Trophoblast cell (in vitro differentiated cells and primary cell): ENCODE measurements at regions not wholly inside any gene's neighbourhood (a gene's known extent, or its start where the extent isn't known, plus 50 kb on each side); places are given as distances from the start of the nearest gene placed in this dataset.
A peak's percentile ranks its signal among the peaks of the same experiment; 100 is the strongest.

ENCODE experiments used
- DNase-seq, 2 donors: peaks; one replicate each; pipeline ENCODE4 v3.0.0-alpha.2; 2016
- H2AFZ ChIP-seq: 2 replicates; pipeline ENCODE4 v1.6.1; 2013; ENCODE audit warnings: low read length, moderate library complexity, mild to moderate bottlenecking; ENCODE audit not compliant: insufficient read depth, poor library complexity
- H2AK5ac ChIP-seq: 2 replicates; pipeline ENCODE4 v1.6.1; 2013; ENCODE audit warnings: mild to moderate bottlenecking, low read length
- H2BK120ac ChIP-seq: 2 replicates; pipeline ENCODE4 v1.6.1; 2013; ENCODE audit warnings: low read length, mild to moderate bottlenecking, moderate library complexity; ENCODE audit not compliant: insufficient read depth, poor library complexity
- H2BK12ac ChIP-seq: 2 replicates; pipeline ENCODE4 v1.6.1; 2013; ENCODE audit warnings: mild to moderate bottlenecking, low read length, moderate library complexity
- H2BK5ac ChIP-seq: 2 replicates; pipeline ENCODE4 v1.6.1; 2013; ENCODE audit warnings: low read length, low read depth, moderate library complexity, mild to moderate bottlenecking; ENCODE audit not compliant: poor library complexity
- H3K14ac ChIP-seq: 2 replicates; pipeline ENCODE4 v1.6.1; 2013; ENCODE audit warnings: mild to moderate bottlenecking, low read length
- H3K18ac ChIP-seq: 2 replicates; pipeline ENCODE4 v1.6.1; 2013; ENCODE audit warnings: mild to moderate bottlenecking, low read length
- H3K23ac ChIP-seq: 2 replicates; pipeline ENCODE4 v1.6.1; 2013; ENCODE audit warnings: low read length
- H3K27ac ChIP-seq: 2 replicates; pipeline ENCODE4 v1.5.1; 2013; ENCODE audit warnings: low read depth, mild to moderate bottlenecking, inconsistent platforms, low read length, moderate library complexity
- H3K27me3 ChIP-seq: 2 replicates; pipeline ENCODE4 v1.6.1; 2013; ENCODE audit warnings: inconsistent platforms, mild to moderate bottlenecking, low read length, moderate library complexity; ENCODE audit not compliant: insufficient read depth
- H3K36me3 ChIP-seq, 2 experiments: 1 replicate in 1 of 2; 2 replicates in 1 of 2; pipeline ENCODE4 v1.6.1; 2013; ENCODE audit warnings: low read length in 2 of 2, mild to moderate bottlenecking in 2 of 2, moderate library complexity in 1 of 2; ENCODE audit not compliant: insufficient read depth in 2 of 2, control insufficient read depth in 1 of 2
- H3K4ac ChIP-seq: 2 replicates; pipeline ENCODE4 v1.6.1; 2013; ENCODE audit warnings: low read depth, mild to moderate bottlenecking, low read length, moderate library complexity
- H3K4me1 ChIP-seq, 2 experiments: 1 replicate in 1 of 2; 2 replicates in 1 of 2; pipeline ENCODE4 v1.6.1; 2013; ENCODE audit warnings: low read length in 2 of 2, mild to moderate bottlenecking in 2 of 2, moderate library complexity in 1 of 2; ENCODE audit not compliant: insufficient read depth in 2 of 2, control insufficient read depth in 1 of 2
- H3K4me2 ChIP-seq: 2 replicates; pipeline ENCODE4 v1.6.1; 2013; ENCODE audit warnings: inconsistent platforms, mild to moderate bottlenecking, low read length, moderate library complexity
- H3K4me3 ChIP-seq: 2 replicates; pipeline ENCODE4 v1.5.1; 2013; ENCODE audit warnings: mild to moderate bottlenecking, low read depth, low read length, inconsistent platforms
- H3K79me1 ChIP-seq: one replicate; pipeline ENCODE4 v1.6.1; 2013; ENCODE audit warnings: low read length
- H3K79me2 ChIP-seq: 2 replicates; pipeline ENCODE4 v1.6.1; 2013; ENCODE audit warnings: low read length, mild to moderate bottlenecking; ENCODE audit not compliant: control insufficient read depth, insufficient read depth, poor library complexity
- H3K9ac ChIP-seq: 2 replicates; pipeline ENCODE4 v1.6.1; 2013; ENCODE audit warnings: mild to moderate bottlenecking, low read length
- H3K9me3 ChIP-seq: 2 replicates; pipeline ENCODE4 v1.6.1; 2013; ENCODE audit warnings: low read depth, mild to moderate bottlenecking, control low read depth, inconsistent platforms, low read length; ENCODE audit not compliant: insufficient read depth
- H4K12ac ChIP-seq: 2 replicates; pipeline ENCODE4 v1.6.1; 2013; ENCODE audit warnings: low read depth, mild to moderate bottlenecking, low read length, moderate library complexity
- H4K8ac ChIP-seq: 2 replicates; pipeline ENCODE4 v1.6.1; 2013; ENCODE audit warnings: low read depth, mild to moderate bottlenecking, low read length, moderate library complexity
- H4K91ac ChIP-seq: one replicate; pipeline ENCODE4 v1.6.1; 2013; ENCODE audit warnings: low read depth, mild to moderate bottlenecking, low read length, moderate library complexity
- WGBS: extraction: QIAGEN DNeasy Blood & Tissue Kit; methylation state at CpG from one replicate; pipeline ENCODE4 v1.1.7; 2013; ENCODE audit warnings: missing lambda C conversion rate; ENCODE audit not compliant: insufficient read length, insufficient coverage; ENCODE audit errors: extremely low coverage; 5-methylcytosine and 5-hydroxymethylcytosine counted together

DNA sequence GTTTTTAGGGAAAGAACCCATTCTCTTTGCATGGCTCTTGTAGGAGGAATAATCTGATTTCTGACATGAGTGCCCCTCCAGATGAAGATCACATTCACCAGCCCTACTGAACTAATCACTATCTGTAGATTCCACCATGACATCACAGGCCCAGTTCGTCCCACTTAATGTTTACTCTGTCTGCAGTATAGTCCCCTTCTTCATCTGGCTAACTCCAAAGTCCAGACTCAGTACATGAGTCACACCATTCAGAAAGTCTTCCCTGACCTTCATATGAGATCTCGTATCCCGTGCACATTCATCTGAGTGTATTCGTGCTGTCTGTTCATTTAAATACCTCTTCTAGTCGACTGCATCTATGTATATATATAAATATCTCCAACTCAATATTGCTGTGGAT lies 366.5 kb upstream of the AKR1E2 start:
- Histone ChIP-seq H3K79me1 (no peaks in the 10 kb centered on the region), H4K91ac (no peak overlapping the region), H3K4ac (no peak overlapping the region), H3K9me3 (no peaks in the 10 kb centered on the region), H3K4me3 (no peak overlapping the region), H3K27me3 (no peaks in the 10 kb centered on the region), H2AK5ac (no peak overlapping the region), H2BK120ac (no peak overlapping the region), H2BK12ac (no peak overlapping the region), H2AFZ (no peak overlapping the region), H3K36me3 (no peaks in the 10 kb centered on the region), H3K14ac (no peak overlapping the region), H3K18ac (no peak overlapping the region), H3K27ac (no peak overlapping the region), H4K12ac (no peak overlapping the region), H3K4me2 (no peak overlapping the region), H2BK5ac (no peak overlapping the region), H3K79me2 (no peaks in the 10 kb centered on the region), H3K23ac (no peak overlapping the region), H3K4me1 (no peaks in the 10 kb centered on the region), H4K8ac (no peak overlapping the region), H3K9ac (no peak overlapping the region)
- DNase-seq, result no peak
- no CpG with 5 or more reads among the region's 5 CpGs for WGBS

DNA sequence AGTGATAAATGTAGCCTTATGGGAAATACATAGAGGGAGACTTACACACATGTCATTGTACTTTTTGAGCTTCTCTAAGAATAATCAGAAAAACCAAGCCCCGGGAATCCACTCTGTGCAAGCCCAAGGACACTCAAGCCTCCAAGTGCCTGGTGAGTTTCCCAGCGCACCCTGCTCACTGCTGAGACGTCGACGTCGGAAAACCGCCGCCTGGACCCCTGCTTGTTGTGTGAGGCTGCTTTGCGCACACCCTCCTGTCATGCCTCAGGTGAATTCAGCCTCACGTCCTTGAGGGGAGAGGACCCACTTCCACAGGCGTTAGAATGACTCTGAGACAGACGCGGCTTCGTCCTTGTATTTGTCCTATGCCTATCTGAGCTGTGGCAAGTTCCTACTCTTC lies 368.4 kb upstream of the AKR1E2 start:
- no CpG with 5 or more reads among the region's 14 CpGs for WGBS
- no peak overlapping the region for H3K9ac ChIP-seq
- no peak overlapping the region for H4K12ac ChIP-seq
- H2BK12ac ChIP-seq, result no peak overlapping the region
- H3K4me1 ChIP-seq, result peaks cover 0 to 2% of the 10 kb centered on the region in 2 experiments
- H3K79me2 ChIP-seq, result no peaks in the 10 kb centered on the region
- H3K27ac ChIP-seq, result no peak overlapping the region
- no peaks in the 10 kb centered on the region for H3K9me3 ChIP-seq
- no peaks in the 10 kb centered on the region for H3K79me1 ChIP-seq
- peak overlapping the region; percentile 20 for H2BK120ac ChIP-seq
- H2BK5ac ChIP-seq, result no peak overlapping the region
- no peak overlapping the region for H3K14ac ChIP-seq
- no peaks in the 10 kb centered on the region for H3K27me3 ChIP-seq
- H3K23ac ChIP-seq, result no peak overlapping the region
- H3K4me3 ChIP-seq, result no peak overlapping the region
- no peaks in the 10 kb centered on the region for H3K36me3 ChIP-seq
- no peak overlapping the region for H3K4ac ChIP-seq
- H2AK5ac ChIP-seq, result no peak overlapping the region
- no peak overlapping the region for H3K4me2 ChIP-seq
- no peak overlapping the region for H4K8ac ChIP-seq
- no peak for DNase-seq
- H4K91ac ChIP-seq, result peak overlapping the region; percentile 35
- no peak overlapping the region for H3K18ac ChIP-seq
- H2AFZ ChIP-seq, result no peak overlapping the region

DNA sequence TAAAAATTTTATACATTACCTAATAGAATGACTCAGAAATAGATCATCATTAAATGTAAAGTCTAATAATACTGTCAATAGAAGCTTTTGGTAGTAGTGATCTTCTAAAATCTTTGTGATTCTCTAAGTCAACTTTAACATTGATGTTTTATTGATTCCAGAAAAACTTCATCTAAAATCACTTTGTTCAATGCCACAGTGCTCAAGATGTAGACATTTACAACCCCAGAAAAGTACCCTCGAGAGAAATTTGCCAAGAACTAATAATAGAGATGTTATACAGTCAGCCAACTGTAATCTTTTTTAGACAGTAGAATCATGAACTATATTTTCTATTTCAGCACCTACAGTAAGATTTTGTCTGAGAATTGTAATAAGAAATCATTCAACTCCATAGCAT lies 369.2 kb upstream of the AKR1E2 start:
- H4K12ac ChIP-seq, result no peak overlapping the region
- no peak overlapping the region for H3K18ac ChIP-seq
- H2BK5ac ChIP-seq, result no peak overlapping the region
- no peak overlapping the region for H3K27ac ChIP-seq
- no peaks in the 10 kb centered on the region for H3K79me1 ChIP-seq
- H3K9me3 ChIP-seq, result no peaks in the 10 kb centered on the region
- H3K36me3 ChIP-seq, result no peaks in the 10 kb centered on the region
- H2BK12ac ChIP-seq, result no peak overlapping the region
- no peak overlapping the region for H3K14ac ChIP-seq
- WGBS, result no CpG with 5 or more reads among the region's 1 CpG
- no peak overlapping the region for H2AK5ac ChIP-seq
- H2AFZ ChIP-seq, result no peak overlapping the region
- H3K79me2 ChIP-seq, result no peaks in the 10 kb centered on the region
- H3K9ac ChIP-seq, result no peak overlapping the region
- H3K4me1 ChIP-seq, result peaks cover 0 to 2% of the 10 kb centered on the region in 2 experiments
- no peak overlapping the region for H3K4me2 ChIP-seq
- no peak overlapping the region for H3K23ac ChIP-seq
- DNase-seq, result no peak
- H4K91ac ChIP-seq, result no peak overlapping the region
- H4K8ac ChIP-seq, result no peak overlapping the region
- H3K4me3 ChIP-seq, result no peak overlapping the region
- no peak overlapping the region for H3K4ac ChIP-seq
- no peaks in the 10 kb centered on the region for H3K27me3 ChIP-seq
- H2BK120ac ChIP-seq, result no peak overlapping the region

DNA sequence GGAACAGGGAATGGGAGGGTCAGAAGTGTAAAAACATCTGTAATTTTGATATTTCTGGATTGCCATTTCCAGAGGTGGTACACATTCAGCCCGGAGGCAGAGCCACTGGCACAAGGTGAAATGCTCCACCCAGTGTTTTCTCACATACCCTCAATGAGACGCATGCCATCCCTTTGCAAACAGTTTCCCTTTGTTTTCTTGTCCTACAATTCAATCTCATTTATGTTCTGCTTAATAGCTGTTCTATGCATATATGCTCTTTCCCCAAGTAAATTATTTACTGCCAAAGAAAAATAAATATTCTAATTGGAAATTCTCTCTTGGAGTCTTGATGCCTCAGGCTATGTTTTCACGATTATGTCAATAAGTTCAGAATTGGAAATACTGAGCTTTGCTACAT lies 369.7 kb upstream of the AKR1E2 start:
- H3K4me2 ChIP-seq, result no peak overlapping the region
- no peak overlapping the region for H4K8ac ChIP-seq

More for the DNA sequence above, 369.7 kb upstream of the AKR1E2 start:
- no peak overlapping the region for H3K4ac ChIP-seq
- H2AFZ ChIP-seq, result no peak overlapping the region
- H3K4me1 ChIP-seq, result peaks cover 0 to 2% of the 10 kb centered on the region in 2 experiments
- H2BK120ac ChIP-seq, result no peak overlapping the region
- H4K91ac ChIP-seq, result no peak overlapping the region
- H3K79me2 ChIP-seq, result no peaks in the 10 kb centered on the region
- no peak overlapping the region for H2BK12ac ChIP-seq
- no peaks in the 10 kb centered on the region for H3K27me3 ChIP-seq
- H3K9ac ChIP-seq, result no peak overlapping the region
- H3K36me3 ChIP-seq, result no peaks in the 10 kb centered on the region
- H2BK5ac ChIP-seq, result no peak overlapping the region
- no peak overlapping the region for H4K12ac ChIP-seq
- no peak overlapping the region for H3K14ac ChIP-seq
- no peaks in the 10 kb centered on the region for H3K9me3 ChIP-seq
- no peak overlapping the region for H3K27ac ChIP-seq
- no peak overlapping the region for H3K18ac ChIP-seq
- no peak overlapping the region for H3K4me3 ChIP-seq
- H3K23ac ChIP-seq, result no peak overlapping the region
- no peak for DNase-seq
- WGBS, result no CpG with 5 or more reads among the region's 3 CpGs
- H2AK5ac ChIP-seq, result no peak overlapping the region
- H3K79me1 ChIP-seq, result peaks cover under 1% of the 10 kb centered on the region
